Activated T-helper 9 cell treated with anti-CD3 and anti-CD28 coated beads, Interleukin-2, amount 50 U/mL, for 16 hours (primary cell): ENCODE measurements at regions not wholly inside any gene's neighbourhood (a gene's known extent, or its start where the extent isn't known, plus 50 kb on each side); places are given as distances from the start of the nearest gene placed in this dataset.

Source experiments
- DNase-seq: peaks from one replicate; pipeline ENCODE4 v3.0.0-alpha.2; 2020; ENCODE audit warnings: low read depth

DNA sequence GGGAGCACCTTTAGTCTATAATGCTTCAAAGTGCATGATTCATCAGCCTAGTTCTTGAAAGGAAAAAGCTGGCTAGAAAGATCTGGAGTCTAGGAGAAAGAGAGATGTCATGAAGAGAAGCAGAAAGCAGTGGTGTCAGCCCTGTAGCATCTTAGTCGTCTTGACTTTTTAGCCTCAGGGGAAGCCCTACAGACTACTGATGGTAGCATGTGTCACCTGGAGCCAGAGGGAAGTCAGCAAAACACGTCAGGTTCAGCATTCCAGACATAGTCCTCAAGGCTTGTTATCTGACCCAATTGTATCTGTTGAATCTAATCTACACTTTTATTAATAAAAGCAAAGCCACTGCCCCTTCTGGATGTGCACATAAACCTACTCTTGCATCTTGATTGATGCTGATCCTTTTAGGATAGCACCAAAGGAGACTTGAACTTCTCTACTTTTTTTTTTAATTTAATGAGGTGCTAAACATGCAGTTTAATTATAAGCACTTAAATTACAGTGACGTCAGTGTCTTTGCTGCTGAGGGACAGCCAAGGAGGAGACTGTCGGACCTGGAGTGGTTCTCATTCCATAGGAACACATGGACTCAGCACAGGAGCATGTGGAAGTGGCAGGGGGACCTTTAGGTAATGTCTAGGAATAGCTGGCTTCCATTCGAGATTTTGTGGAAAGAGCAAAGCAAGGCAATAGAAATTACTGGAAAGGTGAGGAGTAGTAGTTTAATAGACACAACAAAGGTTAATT, 525.5 kb upstream of the SGCG start:
- DNase-seq = no peak

DNA sequence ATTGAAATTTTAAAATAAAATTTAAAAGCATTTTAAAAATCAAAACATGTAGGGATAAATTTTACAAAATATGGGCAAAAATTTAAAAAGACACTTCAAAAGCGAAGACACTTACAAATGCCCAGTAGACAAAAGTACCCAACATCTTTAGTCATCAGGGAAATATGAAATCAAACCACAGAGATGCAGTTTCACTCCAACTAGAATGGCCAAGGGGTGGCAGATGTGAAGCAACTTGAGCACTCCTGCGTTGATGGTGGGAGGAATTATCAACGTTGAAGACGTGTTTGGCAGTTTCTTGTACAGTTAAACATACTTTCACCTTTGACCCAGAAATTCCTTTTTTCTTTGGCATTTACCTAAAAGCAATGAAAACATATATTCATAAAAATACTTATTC, 518.0 kb upstream of the SGCG start:
- no peak for DNase-seq

DNA sequence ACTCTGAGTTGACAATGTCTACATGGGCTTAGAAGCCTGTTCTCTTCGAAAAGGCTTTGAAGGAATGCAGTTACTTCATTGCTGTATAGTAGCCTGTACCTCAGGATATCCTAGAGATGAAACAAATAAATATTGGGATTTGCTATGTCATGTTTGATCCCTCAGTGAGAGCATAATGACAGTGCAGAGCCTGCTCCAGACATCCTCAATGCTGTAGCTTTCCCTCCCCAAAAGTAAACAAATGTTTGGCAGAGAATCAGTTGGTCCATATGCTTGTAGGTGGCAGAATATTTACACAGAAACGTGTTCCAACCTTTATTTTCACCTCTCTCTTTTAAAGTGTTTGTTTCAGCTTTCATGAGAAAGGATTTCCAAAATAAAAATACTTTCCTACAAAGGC, 515.3 kb upstream of the SGCG start:
- DNase-seq = no peak

DNA sequence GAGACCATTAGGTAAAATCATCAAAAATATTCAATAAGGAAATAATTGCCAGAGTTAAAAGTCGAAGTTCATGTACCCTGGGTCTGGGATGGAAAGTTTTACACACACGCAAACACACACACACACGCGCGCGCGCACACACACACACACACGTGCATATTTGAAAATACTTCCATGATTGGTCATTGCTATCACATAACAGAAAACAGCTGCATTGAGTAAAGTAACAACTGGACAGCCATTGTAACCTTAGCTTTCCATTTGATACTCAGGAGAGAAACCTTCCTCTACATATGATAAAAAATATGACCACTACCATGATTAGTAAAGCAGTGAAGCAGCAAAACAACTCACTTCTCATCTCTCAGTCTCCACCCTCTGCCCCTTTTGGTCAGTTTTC, 490.0 kb upstream of the SGCG start:
- DNase-seq = no peak

DNA sequence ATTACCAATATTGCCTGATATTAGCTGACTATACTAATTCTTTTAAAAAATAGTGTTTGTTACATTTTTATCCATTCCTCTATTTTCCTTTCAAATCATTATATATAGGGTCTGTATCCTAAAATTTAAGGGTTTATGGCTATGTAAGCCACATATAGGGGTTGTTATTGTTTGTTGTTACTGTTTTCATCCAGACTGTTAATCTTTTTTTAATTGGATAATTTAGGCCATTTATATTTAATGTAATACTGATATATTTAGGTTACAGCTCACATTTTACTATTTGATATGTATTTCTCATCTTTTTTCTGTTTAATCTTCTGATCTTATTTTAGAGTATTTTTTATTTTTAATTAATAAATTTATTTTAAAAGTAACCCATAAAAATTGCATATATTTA, 487.1 kb upstream of the SGCG start:
- DNase-seq = no peak

DNA sequence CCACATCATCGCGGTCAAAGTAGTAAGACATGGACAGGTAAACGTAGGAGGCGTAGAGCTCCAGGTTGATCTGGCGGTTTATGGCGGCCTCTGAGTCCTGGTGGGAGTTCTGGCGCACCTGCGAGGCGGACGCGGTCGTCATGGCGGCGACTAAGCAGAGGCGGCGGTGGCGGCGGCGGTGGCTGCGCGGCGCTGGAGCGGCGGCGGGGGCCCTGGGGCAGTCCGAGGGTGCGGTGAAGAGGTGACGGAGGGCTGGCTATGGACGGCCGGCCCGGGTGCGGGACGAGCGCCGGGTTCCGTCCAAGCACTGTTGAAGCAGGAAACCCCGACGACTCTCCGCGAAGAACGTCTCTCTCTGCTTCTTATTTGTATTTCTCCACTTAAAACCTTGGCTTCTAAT, 484.3 kb upstream of the SGCG start:
- DNase-seq = no peak

DNA sequence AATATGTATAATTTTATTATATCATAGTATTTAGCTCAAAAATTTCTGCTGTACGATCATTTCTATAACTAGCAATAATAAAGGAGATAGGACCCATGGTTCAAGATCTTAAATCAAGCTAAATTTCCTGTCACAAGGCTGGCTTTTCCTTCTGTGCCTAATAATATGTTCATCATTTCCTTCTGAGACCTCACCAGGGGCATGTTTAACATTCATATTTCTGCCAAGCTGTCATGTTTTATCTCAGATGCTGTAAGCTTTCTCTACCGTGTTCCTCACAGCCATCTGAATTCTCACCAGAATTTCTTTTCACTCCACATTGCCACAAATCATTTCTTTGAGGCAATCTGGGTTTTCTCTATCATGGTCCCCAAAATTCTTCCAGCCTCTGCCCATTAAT, 482.3 kb upstream of the SGCG start:
- DNase-seq = no peak

DNA sequence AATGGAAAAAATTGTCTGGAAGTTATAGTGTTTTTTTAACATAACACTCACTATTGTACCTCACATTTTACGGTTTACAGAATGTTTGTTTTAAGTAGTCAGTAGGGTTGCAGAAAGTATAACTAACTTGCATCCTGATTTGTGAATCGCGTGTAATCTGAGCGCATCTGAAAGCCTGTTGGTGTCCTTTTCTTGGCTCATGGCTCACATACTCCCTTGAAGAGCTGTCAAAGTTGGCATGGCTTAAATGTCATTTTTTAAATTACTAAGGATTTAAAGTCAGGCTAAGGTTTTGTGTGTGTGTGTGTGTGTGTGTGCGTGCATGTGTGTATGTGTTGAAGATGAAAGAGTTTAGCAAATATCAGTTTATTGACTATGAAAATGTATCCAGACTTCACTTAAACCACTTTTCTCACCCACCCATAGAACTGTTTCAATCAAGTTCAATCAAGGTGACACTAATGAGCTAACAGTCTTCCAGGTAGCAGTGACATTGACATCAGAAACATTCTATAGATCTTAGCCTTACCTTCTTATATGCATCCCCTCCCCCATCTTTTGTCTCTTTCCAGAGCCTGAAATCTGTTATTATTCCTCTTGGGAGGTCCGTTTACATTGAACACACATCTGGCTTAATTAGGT, 480.4 kb upstream of the SGCG start:
- no peak for DNase-seq

DNA sequence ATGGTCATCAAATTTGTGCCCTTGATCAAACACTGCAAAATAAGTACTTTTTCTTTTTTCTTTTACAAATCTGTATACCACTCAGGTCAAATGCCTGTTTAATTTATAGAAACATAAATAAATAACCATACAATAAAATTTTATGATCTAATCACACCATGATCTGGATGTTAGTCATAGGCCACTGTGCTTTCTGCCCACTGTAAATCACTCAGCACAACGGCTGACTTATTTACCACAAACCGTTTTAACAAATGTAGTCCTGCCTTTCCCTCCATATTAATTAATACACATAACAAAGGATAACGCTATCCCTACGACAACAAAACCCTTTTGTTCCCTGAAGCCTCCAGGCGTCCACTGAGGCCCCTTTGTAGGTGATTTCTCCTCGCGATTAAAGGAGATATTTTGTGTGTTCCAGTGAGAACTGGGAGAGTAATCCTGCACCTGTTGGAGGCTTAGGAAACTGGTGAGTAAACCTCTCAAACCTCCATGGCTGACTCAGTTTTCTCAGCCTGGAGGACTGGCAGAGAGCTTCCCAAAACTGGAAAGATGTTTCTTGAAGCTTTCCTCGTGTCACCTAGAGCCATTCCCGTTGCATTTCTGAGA, 477.1 kb upstream of the SGCG start:
- no peak for DNase-seq

DNA sequence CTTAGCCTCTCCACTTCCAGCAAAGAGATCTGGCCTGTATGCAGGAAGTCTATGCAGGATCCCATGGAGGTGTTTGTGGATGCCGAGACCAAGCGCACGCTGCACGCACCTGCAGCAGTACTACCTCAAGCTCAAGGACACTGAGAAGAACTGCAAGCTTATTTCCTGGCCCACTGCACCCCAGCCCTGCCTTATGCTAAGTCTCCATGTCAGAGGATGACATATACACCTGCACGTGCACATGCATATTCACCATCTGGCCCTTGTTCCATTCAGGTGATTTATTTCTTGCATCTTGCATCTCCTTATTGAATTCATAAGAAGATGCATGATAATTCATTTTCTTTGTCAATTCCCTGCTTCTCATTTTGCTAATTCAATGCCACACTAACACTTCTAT, 472.8 kb upstream of the SGCG start:
- DNase-seq = no peak

DNA sequence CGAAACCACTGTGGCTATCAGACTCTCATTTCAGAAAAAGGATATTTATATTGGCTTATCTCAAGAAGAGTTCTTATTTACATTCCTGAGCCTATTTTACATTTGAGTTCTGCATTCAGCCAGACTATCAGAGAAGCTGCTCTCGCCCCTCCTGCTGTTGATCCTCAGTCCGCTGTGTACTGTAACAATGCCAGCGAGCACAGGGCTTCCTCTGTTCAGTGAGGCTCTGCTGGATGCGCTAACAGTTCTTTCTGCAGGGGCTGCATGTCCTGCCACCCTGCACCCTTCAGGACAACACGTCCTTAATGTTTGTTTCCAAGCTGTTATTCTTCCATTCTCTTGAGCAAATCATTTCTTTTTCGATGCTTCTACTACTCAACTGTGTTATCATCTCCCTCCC, 463.7 kb upstream of the SGCG start:
- no peak for DNase-seq

DNA sequence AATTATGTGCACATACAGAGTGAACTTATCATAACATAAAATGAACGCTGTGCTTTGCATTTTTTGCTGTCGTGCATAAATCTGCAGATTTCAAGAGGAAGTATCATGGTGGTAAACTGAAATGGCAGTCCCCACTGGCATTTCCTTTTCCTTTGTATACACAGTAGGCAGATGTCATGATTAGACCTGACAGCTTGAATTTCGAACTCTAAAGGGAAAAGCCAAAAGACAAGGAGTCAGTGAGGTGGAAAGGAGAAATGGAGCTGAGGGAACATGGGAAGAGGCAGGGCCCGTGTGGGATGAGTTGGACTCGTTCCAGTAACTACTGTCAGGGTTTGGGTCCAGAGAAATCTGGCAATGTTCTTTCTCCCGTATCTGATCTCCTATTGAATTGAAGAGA, 454.1 kb upstream of the SGCG start:
- DNase-seq = no peak

DNA sequence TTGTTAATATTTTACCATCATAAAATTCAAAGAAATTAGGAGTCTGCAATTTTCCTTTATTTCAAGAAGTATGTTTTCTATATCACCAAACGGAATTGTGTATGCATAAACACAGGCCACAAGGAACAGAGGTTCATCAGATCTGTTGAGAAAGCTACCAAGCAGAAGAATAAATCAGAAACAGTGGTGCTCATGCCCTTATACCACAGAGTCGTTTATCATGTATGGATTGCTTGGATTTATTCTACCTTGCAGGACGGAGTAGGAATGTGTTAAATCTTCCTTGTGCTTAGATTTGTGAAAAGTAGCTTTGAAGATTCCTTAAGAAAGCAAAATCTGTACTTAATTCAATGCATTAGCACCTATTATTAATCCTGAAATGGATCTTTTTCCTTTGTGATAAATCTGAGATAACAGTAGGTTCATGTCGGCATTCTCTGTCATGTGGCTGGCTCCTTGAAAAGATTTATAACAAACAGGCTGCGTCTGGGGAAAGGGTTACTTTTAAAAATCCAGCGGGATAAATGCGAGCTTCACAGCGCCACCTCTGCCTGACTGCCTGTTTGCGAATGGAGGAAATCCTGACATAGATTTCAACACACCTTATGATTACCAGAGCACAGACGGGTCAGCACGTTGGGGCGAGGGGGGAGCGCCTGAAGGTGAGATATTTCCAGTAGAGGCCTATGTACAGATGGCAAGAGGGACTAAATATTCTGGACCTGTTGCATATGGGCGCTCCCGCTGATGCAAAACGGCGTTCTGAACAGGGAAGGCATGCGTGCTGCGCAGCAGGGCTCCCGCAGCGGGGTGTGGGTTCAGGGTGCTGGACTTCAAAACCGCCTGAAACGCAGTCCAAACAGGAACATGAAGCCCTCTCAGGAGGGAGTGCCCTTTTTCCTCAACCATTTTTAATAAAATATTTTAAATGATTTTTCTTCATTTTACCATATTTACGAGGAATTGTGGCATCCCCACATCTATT, 445.5 kb upstream of the SGCG start:
- DNase-seq = no peak

DNA sequence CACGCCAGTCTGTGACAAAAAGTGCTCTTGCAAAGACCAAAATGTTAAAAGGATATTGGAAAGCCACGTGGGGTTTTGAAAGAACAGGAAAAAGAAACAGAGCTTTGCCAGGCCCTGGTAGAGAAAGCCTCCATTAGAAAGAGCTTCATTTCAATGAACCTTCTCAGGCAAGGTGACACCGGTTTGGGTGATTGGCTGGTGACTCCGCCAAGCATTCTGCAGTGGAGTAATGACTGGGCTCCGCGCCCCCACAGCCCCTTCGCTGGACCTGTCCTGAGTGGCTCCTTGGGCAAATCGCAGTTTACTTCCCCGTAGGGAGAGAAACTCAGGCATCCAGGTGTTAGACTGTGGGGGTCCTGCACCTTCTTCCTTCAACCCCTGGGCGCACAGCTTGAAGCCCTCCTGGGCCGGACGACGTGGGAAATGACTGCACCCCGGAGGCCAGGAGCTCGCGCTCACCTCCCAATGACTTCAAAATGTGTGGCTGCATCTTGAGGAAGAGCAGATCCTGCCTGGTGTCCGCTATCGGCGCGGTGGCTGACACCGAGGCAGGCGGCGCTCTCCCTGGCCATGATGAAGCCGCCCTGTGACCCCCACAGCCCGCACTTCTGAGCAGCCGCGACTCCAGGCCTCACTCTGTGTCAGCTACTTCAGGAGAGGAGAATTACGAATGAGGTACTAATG, 444.6 kb upstream of the SGCG start:
- no peak for DNase-seq

DNA sequence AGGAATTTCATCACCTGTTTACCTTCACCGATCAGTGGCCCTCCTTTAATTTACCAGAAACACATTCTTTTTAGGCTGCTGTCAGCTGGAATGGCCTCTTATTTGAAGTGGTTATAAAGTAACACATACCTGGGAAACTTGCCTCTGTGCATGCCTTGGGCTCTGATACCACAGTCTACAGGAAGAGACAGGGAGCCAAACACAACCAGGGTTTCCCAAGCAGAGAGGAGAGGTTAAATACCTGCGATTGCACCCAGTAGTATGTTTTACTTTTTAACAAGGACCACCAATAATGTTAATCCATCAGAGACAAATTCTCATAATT, 444.0 kb upstream of the SGCG start:
- no peak for DNase-seq

DNA sequence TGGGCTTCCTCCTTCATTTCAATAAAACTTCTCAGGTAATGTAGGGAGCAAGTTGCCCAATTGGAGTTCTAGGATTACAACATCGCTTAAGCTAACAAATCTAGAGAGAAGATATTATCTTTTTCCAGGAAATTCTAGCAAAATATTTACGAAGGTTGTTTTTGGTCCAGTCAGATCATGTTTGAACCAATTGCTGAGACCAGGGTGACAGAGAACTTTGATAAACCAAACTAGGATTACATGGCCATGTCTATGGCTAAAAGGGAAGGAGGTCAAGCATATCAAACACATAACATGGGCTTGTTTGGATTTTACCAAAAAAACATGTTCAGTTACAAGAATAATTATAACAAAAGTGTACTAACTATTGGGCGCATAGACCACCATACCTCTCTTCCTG, 442.4 kb upstream of the SGCG start:
- no peak for DNase-seq

DNA sequence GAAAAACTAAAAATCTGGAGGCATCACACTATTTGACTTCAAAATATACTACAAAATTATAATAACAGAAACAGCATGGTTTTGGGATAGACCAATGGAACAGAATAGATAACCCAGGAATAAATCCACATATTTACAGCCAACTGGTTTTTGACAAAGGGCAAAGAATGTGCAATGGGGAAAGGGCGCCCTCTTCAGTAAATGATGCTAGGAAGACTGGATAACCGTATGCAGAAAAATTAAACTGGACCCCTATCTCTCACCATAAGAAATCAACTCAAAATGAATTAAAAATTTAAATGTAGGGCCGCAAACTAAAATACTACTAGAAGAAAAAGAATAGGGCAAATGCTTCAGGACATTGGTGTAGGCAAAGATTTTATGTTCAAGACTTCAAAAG, 440.5 kb upstream of the SGCG start:
- no peak for DNase-seq

DNA sequence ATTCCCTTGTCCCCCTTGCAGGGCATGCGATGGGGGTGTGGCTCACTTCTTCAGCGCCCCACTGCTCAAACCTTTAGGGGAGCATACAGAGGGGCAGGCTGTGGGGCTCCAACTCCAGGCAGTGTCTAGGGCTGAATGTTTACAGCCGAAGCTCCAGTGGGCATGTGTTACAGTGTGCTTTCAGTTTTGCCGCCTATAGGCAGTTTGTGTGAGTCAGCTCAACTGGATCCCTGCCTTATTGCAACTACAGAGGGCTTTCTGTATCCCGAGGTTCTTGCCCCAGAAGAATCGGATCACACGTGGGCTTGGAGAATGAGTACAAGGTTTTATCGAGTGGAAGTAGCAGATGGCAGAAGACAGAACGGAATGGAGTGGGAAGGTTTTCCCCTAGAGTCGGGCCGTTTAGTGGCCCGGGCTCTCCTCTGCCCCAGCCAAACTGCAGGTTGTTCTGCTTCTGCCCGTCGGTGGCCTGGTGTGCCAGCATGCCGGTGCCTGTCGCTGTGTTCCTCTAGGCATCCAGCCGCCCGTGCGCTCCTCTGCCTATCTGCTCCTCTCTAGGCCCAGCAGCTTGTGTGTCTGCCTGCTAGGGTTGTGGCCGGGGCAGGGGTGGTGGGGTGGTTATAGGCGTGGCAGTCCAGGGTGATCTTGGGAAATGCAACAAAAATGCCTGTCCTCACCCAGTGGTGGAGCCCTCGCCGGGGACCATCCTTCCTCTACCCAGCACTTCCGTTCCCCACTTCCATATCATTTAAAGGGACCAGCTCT, 435.9 kb upstream of the SGCG start:
- DNase-seq = no peak

DNA sequence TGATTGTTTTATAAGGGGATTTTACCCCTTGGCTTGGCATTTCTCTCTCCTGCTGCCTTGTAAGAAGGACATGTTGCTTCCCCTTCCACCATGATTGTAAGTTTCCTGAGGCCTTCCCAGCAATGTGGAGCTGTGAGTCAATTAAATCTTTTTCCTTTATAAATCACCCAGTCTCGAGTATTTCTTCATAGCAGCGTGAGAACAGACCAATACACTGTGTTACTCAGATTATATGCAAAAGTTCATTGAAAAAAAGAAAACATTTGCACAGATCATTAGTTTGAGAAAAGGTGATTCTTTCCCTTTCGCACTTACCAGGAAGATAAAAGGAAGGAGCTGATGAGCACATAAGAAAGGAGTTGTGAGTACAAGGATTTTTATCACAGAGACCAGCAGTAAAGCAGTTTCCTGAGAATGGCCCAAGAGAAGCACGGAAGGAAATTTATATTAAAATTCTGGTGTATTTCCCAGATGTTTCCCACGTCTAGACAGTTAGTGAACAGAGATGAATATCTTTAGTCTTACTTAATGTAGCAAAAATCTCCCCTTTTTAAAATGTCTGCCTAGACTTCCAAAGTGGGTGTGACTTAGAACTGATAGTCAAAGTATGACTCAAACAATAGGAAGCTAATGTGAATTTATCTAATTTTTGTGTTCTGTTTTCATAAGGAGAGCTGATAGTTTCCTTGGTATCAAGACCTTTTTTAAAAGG, 431.8 kb upstream of the SGCG start:
- no peak for DNase-seq

DNA sequence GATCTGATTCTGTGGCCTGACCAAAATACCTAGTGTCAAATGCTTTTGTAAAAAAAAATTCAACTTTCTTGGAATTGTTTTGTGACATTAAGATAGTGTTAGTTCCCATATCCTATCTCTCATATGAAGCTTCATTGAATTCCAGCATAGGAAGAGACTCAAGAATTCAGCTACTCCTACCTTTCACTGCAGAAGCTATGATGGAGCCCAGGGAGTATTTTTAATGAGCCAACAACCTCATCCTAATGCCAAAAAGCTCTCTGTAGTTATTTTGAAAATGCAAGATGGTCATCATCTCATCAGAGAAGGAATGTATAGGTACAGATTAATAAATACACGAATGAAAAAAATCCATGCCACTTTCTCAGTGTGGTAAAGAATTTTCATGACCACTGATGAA, 431.2 kb upstream of the SGCG start:
- DNase-seq = no peak
